Transverse colon (tissue), 3 donors: ENCODE measurements at regions not wholly inside any gene's neighbourhood (a gene's known extent, or its start where the extent isn't known, plus 50 kb on each side); places are given as distances from the start of the nearest gene placed in this dataset.

Experiments used
- EP300 ChIP-seq: sonication (generic); formaldehyde crosslinking; IDR thresholded peaks from one replicate; pipeline ENCODE4 v1.6.1; 2017; ENCODE audit warnings: antibody characterized with exemption, low read depth
- TF ChIP-seq, protein P1 (sequence below), 5 experiments: fragments of 200-600 bp in 3 of 5; fragments of 450-650 bp in 2 of 5; sonication (generic) in 3 of 5; IDR thresholded peaks; 1 replicate in 2 of 5; 2 replicates in 3 of 5; pipeline ENCODE4 v1.5.1; 2016 to 2017; ENCODE audit warnings: antibody characterized with exemption in 5 of 5, inconsistent platforms in 3 of 5, mild to moderate bottlenecking in 2 of 5, moderate library complexity in 1 of 5

GRCh38 chr20:12777016-12777415 lies 231.8 kb upstream of the SPTLC3 start:
- TF ChIP-seq, protein P1, sequence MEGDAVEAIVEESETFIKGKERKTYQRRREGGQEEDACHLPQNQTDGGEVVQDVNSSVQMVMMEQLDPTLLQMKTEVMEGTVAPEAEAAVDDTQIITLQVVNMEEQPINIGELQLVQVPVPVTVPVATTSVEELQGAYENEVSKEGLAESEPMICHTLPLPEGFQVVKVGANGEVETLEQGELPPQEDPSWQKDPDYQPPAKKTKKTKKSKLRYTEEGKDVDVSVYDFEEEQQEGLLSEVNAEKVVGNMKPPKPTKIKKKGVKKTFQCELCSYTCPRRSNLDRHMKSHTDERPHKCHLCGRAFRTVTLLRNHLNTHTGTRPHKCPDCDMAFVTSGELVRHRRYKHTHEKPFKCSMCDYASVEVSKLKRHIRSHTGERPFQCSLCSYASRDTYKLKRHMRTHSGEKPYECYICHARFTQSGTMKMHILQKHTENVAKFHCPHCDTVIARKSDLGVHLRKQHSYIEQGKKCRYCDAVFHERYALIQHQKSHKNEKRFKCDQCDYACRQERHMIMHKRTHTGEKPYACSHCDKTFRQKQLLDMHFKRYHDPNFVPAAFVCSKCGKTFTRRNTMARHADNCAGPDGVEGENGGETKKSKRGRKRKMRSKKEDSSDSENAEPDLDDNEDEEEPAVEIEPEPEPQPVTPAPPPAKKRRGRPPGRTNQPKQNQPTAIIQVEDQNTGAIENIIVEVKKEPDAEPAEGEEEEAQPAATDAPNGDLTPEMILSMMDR (IDR thresholded peaks at IDR 0.05) = no peak
- no peak for TF ChIP-seq EP300
